KMS-11 (cell line): ENCODE measurements at regions not wholly inside any gene's neighbourhood (a gene's known extent, or its start where the extent isn't known, plus 50 kb on each side); places are given as distances from the start of the nearest gene placed in this dataset.
A peak's percentile ranks its signal among the peaks of the same experiment; 100 is the strongest.

Experiments used
- H2AFZ ChIP-seq: fragments of 200-600 bp; sonication (generic); 2 replicates; pipeline ENCODE4 v1.6.1; 2016; ENCODE audit warnings: antibody characterized with exemption, mixed run types, low read depth
- H3K27ac ChIP-seq: fragments of 200-600 bp; sonication (generic); 2 replicates; pipeline ENCODE4 v1.6.1; 2016; ENCODE audit warnings: mild to moderate bottlenecking, mixed run types
- H3K27me3 ChIP-seq: fragments of 200-600 bp; sonication (generic); 2 replicates; pipeline ENCODE4 v1.6.1; 2017; ENCODE audit warnings: mild to moderate bottlenecking, low read depth, mixed run types, moderate library complexity; ENCODE audit not compliant: insufficient read depth
- H3K36me3 ChIP-seq: fragments of 200-600 bp; sonication (generic); 2 replicates; pipeline ENCODE4 v1.6.1; 2017; ENCODE audit warnings: mild to moderate bottlenecking, mixed run types; ENCODE audit not compliant: insufficient read depth
- H3K4me1 ChIP-seq: fragments of 200-600 bp; sonication (generic); 2 replicates; pipeline ENCODE4 v1.6.1; 2016; ENCODE audit warnings: mild to moderate bottlenecking, low read depth, mixed run types; ENCODE audit not compliant: poor library complexity, severe bottlenecking
- H3K4me2 ChIP-seq: fragments of 200-600 bp; sonication (generic); 2 replicates; pipeline ENCODE4 v1.7.0; 2016; ENCODE audit warnings: mild to moderate bottlenecking, mixed run types
- H3K4me3 ChIP-seq: fragments of 200-600 bp; sonication (generic); IDR thresholded peaks from 2 replicates; pipeline ENCODE4 v1.6.1; 2017; ENCODE audit warnings: low read depth, low read length, mixed read lengths; ENCODE audit not compliant: insufficient read depth
- H3K79me2 ChIP-seq: fragments of 200-600 bp; sonication (generic); 2 replicates; pipeline ENCODE4 v1.6.1; 2016; ENCODE audit warnings: low read depth, mixed run types; ENCODE audit not compliant: insufficient read depth
- H3K9ac ChIP-seq: fragments of 200-600 bp; sonication (generic); 2 replicates; pipeline ENCODE4 v1.6.1; 2016; ENCODE audit warnings: mild to moderate bottlenecking, mixed run types
- H4K20me1 ChIP-seq: fragments of 200-600 bp; sonication (generic); 2 replicates; pipeline ENCODE4 v1.6.1; 2016; ENCODE audit warnings: mild to moderate bottlenecking, mixed run types; ENCODE audit not compliant: insufficient read depth
- CTCF ChIP-seq: fragments of 200-600 bp; sonication (generic); conservative IDR thresholded peaks from 2 replicates; pipeline ENCODE4 v1.6.1; 2017; ENCODE audit warnings: low read depth, mild to moderate bottlenecking, antibody characterized with exemption, low read length, moderate library complexity, mixed read lengths

GRCh38 chr3:107239703-107240102 lies 137.5 kb upstream of the CCDC54 start:
- H3K27ac ChIP-seq: no peak overlapping the region
- H2AFZ ChIP-seq: peak overlapping the region; percentile 96; the same call in 1 of the 2 replicates
- H3K9ac ChIP-seq: no peak overlapping the region
- peak overlapping the region; percentile 7 for H3K4me3 ChIP-seq
- H3K4me1 ChIP-seq: peaks cover 32% of the 10 kb centered on the region
- H4K20me1 ChIP-seq: no peaks in the 10 kb centered on the region
- H3K79me2 ChIP-seq: no peaks in the 10 kb centered on the region
- no peaks in the 10 kb centered on the region for H3K27me3 ChIP-seq
- no peaks in the 10 kb centered on the region for H3K36me3 ChIP-seq
- peak overlapping the region; percentile 34; the same call in 1 of the 2 replicates for H3K4me2 ChIP-seq
- no peak for TF ChIP-seq CTCF

DNA sequence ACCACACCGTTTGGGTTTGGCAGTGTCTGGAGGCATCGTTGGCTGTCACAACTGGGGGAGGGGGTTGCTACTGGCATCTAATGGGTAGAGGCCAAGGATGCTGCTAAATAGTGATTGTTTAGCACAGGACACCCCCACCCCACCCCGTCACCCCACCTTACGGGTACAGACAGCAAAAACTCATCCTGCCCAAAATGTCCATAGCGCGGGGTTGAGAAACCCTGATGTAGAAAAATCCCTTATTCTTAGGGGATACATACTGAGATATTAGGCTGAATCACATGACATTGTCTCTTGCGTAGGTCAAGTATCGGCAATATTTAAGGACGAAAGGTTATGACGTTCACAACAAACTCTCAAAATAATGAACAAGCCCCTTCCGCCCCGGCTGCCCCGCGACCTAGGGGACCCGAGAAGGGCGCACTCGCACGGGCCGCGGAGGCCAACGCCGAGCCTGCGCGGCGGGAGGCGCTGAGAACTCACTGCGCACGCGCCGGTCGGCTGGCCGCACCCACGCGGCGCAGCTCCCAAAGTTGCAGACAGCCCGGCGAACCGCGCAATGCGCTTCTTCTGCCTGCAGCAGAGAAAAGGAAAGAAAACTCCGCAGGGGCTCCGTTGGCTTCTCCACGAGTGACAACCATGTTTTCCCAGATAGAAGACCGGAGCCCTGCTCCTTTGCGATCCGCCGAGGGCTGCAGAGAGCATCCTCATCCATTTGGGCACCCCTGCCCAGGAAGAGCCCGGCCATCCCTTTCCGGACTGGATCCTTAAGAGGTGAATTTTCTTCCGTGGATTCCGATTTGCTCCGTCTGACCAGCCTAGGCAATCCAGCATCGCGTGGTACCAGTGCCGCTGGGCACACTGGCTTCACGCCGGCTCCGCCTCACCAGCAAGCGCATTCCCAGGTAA lies 136.8 kb upstream of the CCDC54 start:
- Histone ChIP-seq H3K4me2 (peak overlapping the region; percentile 89), H4K20me1 (no peaks in the 10 kb centered on the region), H3K4me3 (peak overlapping the region; percentile 94), H3K9ac (peak overlapping the region; percentile 56), H3K27me3 (no peaks in the 10 kb centered on the region), H3K36me3 (no peaks in the 10 kb centered on the region), H3K79me2 (no peaks in the 10 kb centered on the region), H3K27ac (peak overlapping the region; percentile 38), H3K4me1 (peaks cover 27% of the 10 kb centered on the region), H2AFZ (peak overlapping the region; percentile 96)
- TF ChIP-seq CTCF: no peak

- peak overlapping the region; percentile 56 for H3K9ac ChIP-seq
- TF ChIP-seq CTCF: no peak
- peak overlapping the region; percentile 89 for H3K4me2 ChIP-seq
- H4K20me1 ChIP-seq: no peaks in the 10 kb centered on the region
- H3K27ac ChIP-seq: peak overlapping the region; percentile 38
- H2AFZ ChIP-seq: peak overlapping the region; percentile 96
- H3K36me3 ChIP-seq: no peaks in the 10 kb centered on the region
- H3K4me1 ChIP-seq: peaks cover 20% of the 10 kb centered on the region
- no peaks in the 10 kb centered on the region for H3K79me2 ChIP-seq
- no peaks in the 10 kb centered on the region for H3K27me3 ChIP-seq
- H3K4me3 ChIP-seq: peak overlapping the region; percentile 94
These were observed 136.0 kb upstream of the CCDC54 start for GRCh38 chr3:107241217-107241616.

DNA sequence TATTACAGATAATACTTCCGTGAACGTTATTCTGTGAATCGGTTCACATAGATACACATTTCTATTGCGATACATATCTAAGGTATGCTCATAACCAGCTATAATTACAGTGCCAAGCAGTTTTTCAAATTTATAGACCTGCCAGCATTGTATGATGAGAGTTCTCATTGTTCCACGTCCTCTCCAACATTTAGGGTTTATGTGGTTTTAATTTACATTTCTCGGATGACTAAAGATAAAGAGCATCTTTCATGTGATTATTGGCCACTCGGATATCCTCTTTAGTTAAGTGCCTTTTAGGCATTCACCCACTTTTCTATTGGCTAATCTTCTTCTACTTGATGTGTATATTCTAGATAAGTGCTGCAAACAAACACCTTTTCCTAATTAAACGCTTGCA lies 134.7 kb upstream of the CCDC54 start:
- no peaks in the 10 kb centered on the region for H3K79me2 ChIP-seq
- H2AFZ ChIP-seq: no peak overlapping the region
- no peak overlapping the region for H3K4me3 ChIP-seq
- H3K4me1 ChIP-seq: peaks cover 17% of the 10 kb centered on the region
- no peak overlapping the region for H3K9ac ChIP-seq
- H4K20me1 ChIP-seq: no peaks in the 10 kb centered on the region
- no peak for TF ChIP-seq CTCF
- H3K27me3 ChIP-seq: no peaks in the 10 kb centered on the region
- no peaks in the 10 kb centered on the region for H3K36me3 ChIP-seq
- no peak overlapping the region for H3K4me2 ChIP-seq
- H3K27ac ChIP-seq: no peak overlapping the region
